Activated gamma-delta T cell (primary cell): ENCODE measurements at regions not wholly inside any gene's neighbourhood (a gene's known extent, or its start where the extent isn't known, plus 50 kb on each side); places are given as distances from the start of the nearest gene placed in this dataset.
A peak's percentile ranks its signal among the peaks of the same experiment; 100 is the strongest.
"Not testable (repeated sequence)": the region's sequence is repeated elsewhere in the genome, so short reads cannot be mapped to it uniquely, and the experiment has no call there.

Experiments used
- DNase-seq: peaks from one replicate; lab custom pipeline; 2025; lab: John Stamatoyannopoulos, UW

DNA sequence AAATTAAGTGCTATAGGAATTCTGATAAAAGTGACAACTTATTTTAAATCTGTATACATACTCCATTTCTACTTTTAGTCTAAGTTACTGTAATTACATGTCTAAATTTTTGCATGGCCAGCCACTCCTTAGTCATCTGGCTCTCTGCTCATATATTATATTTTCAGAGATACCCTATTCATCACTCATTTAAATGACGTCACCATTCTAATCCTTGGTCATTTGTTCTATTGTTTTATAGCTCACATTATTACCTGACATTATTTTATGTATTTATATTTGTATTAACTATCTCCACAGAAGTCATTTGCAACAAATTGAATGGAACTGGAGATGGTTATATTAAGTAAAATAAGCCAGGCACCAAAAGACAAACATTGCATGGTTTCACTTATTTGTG lies 179.6 kb upstream of the CXorf51A start:
- no peak for DNase-seq

DNA sequence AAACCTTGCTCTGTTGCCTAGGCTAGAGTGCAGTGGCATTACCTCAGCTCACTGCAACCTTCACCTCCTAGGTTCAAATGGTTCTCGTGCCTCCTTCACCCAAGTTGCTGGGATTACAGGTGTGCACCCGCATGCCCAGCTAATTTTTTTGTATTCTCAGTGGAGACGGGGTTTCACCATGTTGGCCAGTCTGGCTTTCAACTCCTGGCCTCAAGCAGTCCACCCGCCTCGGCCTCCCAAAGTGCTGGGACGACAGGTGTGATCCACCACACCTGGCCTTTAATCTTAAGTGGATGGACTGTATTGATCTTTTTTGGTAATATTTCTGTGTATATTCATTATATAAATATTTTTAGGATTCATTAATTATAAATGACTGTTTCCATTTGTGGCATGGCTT lies 158.7 kb upstream of the CXorf51A start:
- no peak for DNase-seq

- DNase-seq, result no peak
Measured at GRCh38 chrX:146967306-146967705, 152.8 kb upstream of the CXorf51A start.

DNA sequence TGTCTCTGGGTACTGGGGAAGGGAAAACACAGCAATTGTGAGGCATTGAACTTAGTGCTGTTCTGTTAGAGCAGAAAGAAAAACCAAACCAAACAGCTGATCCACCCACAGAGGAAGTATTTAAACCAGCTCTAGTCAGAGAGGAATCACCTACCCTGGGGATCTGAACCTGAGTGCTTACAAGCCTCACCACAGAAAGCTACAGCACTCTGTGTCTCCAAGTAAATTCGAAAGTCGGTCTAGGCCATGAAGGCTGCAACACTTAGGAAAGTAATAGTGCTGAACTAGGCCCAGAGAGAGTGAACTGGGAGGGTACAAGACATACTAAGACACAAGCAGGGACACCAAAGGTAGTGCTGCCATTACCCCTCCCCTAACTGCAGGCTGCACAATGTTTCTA lies 142.2 kb upstream of the CXorf51A start:
- no peak for DNase-seq

DNA sequence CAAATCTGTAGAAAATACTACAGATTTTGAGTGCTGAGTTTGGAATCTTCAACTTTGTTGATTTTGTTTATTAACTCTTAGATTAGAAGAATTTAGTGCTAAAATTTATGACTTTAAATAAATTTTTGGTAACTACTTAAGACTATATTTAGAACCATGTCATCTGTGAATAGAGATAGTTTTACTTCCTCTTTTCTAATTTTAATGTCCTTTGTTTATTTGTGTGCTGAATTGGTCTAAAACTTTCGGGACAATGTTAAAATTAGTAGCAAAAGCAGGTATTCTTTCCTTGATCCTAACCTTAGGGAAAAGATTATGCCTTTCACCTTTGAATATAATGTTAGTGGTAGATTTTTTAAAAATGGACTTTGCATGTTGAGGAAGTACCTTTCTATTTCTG lies 119.7 kb upstream of the CXorf51A start:
- no peak for DNase-seq

- DNase-seq, result not testable (repeated sequence)
Measured at GRCh38 chrX:146932997-146933396, 118.5 kb upstream of the CXorf51A start.

GRCh38 chrX:146921204-146921603 lies 106.7 kb upstream of the CXorf51A start:
- no peak for DNase-seq

GRCh38 chrX:146907391-146908240 lies 93.1 kb upstream of the CXorf51A start:
- no peak for DNase-seq

DNA sequence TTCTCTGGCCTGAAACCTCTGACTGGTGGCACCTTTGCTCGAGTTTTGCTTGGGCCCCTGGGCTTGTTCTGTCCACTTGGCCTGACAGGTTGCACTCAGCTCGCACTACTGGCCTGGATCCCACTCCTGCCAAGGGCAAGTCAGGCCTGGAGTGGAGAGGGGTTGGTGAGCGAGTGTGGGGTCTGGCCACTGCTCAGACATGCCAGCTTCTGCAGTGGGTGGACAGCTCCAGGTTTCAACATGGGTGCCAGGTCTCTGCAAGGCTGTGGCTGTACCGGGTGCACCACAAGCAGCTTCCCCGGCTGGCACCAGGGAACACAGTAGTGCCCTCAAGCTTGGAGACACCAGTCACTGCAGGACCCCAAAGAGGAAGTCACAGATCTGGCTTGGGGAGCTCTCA lies 91.6 kb upstream of the CXorf51A start:
- no peak for DNase-seq

DNA sequence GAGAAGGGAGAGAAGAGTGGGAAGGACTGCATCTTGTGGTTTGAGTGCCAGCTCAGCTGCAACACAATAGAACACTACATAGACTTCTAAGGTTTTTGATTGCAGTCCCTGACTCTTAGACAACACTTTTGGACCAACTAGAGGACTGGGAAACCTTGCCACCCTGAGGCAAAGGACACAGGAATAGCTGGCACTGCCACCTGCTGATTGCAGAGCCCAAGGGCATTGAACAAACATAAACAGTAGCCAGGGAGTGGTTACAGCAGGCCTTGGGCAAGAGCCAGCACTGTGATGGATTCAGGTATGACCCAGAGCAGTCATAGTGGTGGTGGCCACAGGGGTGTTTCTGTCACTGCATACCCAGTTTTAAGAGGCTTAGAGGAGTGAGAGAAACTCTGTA lies 72.5 kb upstream of the CXorf51A start:
- DNase-seq, result no peak

DNA sequence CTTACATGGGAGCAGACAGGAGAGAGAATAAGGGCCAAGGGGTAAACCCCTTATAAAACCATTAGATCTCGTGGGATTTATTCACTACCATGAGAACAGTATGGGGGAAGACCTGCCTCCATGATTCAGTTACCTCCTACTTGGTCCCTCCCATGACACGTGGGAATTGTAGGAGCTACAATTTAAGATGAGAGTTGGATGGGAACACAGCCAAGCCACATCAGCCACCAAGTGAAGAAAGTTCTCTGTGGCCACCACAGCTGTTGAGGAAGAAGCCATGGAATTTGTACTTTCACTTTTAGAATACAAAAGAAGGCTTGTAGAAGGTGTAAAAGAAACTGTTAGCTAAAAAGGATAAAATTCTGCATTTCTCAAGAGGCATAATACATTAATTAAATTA lies 67.0 kb upstream of the CXorf51A start:
- no peak for DNase-seq

DNA sequence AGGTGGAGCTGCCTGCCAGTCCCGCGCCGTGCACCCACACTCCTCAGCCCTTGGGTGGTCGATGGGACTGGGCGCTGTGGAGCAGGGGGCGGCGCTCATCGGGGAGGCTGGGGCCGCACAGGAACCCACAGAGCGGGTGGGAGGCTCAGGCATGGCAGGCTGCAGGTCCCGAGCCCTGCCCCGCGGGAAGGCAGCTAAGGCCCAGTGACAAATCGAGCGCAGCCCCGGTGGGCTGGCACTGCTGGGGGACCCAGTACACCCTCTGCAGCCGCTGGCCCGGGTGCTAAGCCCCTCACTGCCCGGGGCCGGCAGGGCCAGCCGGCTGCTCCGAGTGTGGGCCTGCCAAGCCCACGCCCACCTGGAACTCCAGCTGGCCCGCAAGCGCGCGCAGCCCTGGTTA lies 52.3 kb upstream of the CXorf51A start:
- DNase-seq, result peak; percentile 6

DNA sequence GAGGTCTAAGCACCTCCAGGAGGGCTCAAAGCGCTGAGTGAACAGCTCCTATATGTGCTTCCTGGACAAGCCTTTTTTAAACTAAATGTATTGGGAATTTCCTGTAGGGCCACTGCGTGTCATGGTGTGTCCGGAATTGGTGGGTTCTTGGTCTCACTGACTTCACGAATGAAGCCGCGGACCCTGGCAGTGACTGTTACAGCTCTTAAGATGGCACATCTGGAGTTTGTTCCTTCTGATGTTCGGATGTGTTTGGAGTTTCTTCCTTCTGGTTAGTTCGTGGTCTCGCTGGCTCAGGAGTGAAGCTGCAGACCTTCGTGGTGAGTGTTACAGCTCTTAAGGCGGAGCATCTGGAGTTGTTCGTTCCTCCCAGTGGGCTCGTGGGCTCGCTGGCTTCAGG lies 51.2 kb upstream of the CXorf51A start:
- not testable (repeated sequence) for DNase-seq
